Endothelial cell of hepatic sinusoid (primary cell): ENCODE measurements at regions not wholly inside any gene's neighbourhood (a gene's known extent, or its start where the extent isn't known, plus 50 kb on each side); places are given as distances from the start of the nearest gene placed in this dataset.

Experiments
- in situ Hi-C: cut with HindIII; loops from 2 replicates; pipeline ENCODE4 v1.10.0; 2017; ENCODE audit warnings: low sequenced_read_pairs

DNA sequence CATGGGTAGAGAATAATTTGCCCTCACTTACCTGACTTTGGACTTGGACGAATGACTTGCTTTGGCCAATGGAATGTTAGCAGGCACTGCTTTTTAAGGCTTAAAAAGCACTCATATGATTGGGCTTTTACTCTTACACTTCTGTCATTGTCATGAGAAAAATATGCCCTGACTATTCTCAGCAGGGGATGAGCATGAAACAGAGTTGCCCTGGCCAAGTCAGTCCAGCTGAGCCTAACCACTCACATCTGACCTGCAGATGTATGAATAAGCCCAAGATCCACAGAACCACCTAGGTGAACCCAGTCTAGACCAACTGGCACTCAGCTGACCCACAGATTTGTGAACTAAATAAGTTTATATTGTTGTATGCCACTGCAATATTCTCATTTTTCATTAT lies 573.5 kb downstream of the TNS3 start:
- in situ Hi-C loops, result no loop called here

DNA sequence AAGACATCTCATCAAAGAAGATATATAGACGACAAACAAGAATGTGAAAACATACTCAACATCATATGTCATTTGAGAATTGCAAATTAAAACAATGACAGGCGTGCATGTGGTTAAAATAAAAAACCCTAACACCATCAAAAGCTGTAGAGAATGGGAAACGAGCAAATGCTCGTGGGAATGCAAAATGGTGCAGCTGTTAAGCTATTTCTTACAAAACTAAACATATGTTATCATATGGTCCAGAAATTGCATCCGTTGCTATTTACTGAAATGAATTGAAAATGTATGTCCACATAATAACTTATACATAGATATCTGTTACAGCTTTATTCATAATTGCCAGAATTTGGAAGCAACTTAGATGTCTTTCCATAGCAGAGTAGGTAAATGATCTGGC lies 574.4 kb downstream of the TNS3 start:
- in situ Hi-C loops, result no loop called here

DNA sequence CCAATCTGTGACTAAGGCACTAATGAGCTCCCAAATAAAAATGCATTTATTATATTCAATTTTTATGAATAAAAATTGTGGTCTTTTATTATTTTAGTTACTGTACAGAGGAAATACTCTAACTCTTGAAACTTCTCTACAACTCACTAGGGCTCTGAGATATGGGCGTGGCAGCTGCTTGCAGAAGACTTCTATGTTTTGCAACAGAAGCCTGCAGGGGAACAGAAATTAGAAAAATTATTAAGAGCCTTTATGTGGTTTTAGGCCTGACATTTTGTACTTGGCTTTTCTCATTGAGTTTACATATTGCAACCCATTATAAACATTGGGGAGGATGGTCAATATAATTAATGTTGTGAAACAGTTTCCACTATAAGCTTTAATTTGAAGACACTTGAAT lies 581.4 kb downstream of the TNS3 start:
- in situ Hi-C loops, result no loop called here

DNA sequence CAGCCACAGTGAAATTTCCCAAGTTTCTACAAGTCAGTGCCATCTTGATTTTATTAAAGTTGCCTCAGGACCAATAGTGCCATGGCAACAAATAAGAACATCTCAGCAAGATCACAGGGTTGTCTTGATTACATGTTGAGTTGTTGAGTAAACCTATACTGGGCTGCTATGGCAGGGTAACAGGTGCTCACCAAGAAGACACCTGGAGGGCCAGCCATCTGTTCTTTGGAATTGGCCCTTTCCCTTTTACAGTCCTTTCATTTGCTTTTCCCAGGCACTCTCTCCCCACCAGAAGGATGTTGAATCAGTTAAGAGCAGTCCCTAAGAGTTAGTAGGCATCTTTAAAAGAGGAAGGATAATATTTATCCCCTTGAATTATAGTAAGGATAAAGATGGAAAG lies 582.0 kb downstream of the TNS3 start:
- in situ Hi-C loops, result no loop called here

DNA sequence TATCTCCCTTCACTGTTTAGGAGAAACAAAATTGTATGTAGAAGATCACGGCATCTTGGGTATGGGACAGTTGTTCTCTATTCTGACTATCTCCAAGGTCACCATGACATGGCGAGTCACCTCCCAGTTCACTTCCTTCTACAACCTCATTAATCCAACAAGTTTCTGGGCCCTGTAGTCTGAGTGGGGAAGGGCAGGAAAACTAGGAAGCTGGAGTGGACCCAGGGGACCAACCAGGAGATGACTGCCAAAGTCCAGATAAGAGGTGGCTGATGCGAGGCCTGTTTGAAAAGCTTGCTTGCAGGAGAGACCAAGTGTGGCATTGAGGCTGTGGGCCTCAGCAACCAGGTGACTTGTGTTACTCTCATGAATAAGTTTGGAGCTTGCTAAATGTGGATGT lies 584.9 kb downstream of the TNS3 start:
- in situ Hi-C loops, result no loop called here

DNA sequence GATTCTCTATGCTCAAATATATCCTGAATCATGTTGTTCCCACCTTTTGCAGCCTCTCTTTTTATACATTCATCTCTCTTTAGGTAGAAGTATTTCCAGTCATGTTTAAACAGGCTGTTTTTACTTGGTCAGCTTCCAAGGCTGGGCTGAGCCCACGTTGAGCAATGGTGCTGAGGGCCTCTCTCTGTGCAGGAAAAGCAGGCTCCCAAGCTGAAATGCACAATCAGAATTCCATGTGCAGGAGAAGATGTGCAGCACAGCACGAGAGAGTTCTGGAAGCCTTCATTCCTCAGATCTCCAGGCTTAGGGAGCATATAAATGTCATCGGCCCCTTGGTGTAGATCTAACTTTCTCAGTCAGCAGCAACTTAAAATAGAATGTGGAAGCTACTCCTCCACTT lies 588.5 kb downstream of the TNS3 start:
- in situ Hi-C loops, result no loop called here

DNA sequence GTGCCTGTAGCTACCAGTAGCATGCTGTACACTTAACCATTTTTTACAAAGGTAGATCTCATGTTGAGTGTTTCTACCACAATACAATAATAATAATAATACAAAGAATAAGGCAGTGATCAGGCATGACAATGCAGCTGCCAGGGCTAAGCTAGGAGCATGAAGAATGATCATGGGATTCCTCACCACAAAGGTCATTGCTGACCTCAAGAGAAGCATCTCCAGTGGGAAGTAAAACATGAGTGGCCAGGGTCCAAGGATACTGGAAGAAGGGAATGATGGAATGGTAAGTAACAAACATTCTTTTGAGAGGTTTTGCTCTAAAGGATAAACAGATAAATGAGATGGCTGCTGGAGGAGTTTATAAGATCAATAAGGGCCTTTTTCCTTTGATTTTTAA lies 591.1 kb downstream of the TNS3 start:
- in situ Hi-C loops, result no loop called here

DNA sequence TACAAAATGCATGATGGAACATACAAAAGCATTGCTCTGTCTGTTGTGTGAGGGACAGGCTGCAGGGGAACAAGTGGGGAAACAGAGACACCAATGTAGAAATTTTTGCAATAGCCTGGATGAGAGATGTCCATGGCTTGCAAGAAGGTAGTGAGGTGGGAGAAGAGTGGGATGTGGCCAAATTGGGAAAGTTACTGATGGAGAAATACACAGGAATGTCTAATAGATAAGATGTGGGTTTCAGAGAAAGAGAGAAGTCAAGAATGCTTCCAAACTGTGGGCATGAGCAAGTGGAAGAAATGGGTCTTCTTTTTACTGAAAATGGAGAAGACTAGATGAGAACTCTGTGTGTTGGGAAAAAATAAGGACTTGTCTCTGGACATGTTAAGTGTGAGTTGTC lies 592.7 kb downstream of the TNS3 start:
- in situ Hi-C loops, result no loop called here

DNA sequence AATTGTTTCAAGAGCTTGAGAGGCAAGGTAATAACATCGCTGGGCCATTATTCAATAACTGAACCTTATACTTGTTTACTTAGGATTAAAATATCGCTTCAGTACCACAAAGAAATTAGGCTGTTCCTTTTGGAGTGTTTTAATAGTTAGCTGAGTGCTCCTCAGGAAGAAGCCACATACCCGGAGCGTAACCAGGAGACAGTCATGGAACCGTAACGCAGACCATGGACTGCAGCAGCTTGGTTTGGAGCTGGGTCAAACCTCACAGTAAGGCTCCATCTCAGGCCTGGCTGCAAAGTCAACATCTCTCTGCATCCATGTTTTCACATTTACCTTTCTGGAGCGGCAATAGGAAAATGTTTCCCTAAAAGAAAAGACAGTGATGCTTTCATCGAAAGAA lies 599.0 kb downstream of the TNS3 start:
- in situ Hi-C loops, result no loop called here

DNA sequence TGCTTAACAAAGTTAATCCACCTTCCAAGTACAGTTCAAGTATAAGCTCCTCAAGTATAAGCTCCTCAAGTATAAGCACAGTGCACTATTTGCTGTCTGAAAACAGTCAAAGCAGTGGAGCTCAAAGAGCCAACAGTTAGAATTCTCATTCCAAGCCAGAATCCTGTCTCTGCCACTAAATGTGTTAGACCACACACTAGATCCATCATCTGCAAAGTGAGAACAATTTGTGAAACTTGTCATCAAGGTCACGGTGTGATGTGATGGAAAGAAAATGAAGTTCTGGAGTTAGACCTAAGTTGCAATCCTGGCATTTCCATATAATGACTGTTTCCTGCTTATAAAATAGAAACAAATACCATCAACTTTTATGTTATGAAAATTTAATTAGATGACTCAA lies 602.5 kb downstream of the TNS3 start:
- in situ Hi-C loops, result no loop called here

DNA sequence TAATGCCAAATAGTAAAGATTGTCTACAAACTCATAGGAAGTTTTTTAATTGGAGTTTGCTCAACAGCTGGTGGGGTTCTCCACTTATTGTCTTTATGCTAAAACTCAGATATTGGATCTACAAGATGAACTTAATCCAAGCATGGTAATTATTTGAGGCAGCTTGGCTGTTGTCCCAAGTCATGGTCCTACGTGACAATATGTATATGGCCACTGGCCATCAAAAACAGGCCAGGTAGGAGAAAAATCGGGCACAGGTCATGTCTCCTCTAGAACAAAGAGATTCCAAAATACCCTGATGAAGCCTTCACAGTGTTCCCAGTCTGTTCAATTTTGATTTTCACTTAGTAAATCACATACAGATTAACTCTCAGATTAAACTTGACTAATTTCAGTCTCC lies 606.4 kb downstream of the TNS3 start:
- in situ Hi-C loops, result no loop called here

DNA sequence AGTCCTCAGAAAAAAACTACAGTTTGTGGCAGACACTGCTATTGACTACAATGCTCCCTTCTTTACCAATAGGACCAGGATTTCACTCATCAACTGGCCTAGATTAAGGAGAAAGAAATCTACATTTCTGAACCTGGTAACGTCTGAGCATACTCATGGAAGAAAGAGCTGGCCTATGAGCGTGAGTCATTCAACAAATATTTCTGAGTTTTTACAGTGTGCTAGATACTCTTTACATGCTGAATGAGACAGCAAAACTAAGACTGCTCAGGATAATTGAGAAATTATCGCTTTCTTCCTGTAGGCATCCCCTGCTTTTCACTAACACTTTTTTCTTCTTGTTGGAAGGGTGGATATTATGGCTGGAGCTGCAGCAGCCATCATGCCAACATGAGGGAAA lies 609.7 kb downstream of the TNS3 start:
- in situ Hi-C loops, result no loop called here

DNA sequence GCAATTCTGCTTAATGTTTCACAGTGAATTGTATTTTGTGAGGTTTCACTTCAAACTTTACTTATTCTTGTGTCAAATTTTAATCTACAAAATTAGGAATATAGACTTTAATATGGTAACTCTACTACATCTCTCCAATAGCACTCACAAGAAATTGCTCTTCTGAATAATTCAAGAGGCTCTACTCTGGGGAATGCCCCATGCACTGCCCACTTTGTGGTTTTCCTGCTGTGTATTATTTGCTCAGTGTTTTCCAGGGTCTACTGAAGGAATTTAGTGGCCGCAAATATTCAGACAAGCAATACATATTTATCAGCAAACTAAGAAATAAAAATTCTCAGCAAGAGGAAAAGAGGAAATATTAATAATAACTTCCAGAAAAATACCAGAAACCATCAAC lies 611.4 kb downstream of the TNS3 start:
- in situ Hi-C loops, result no loop called here

DNA sequence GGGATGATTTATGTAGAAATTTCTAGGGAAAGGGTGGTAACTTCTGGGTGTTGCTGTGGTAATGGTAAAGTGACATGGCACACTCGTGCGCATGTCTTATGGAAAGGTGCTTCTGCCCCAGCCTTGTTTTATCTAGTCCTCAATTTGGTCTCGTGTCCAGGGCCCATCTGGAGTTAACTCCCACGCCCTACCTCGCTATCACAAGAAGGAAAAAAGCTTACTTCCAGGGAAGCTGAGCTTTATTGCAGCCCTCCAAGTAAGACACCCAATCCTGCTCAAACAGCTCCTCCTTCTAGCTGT lies 611.8 kb downstream of the TNS3 start:
- in situ Hi-C loops, result no loop called here

DNA sequence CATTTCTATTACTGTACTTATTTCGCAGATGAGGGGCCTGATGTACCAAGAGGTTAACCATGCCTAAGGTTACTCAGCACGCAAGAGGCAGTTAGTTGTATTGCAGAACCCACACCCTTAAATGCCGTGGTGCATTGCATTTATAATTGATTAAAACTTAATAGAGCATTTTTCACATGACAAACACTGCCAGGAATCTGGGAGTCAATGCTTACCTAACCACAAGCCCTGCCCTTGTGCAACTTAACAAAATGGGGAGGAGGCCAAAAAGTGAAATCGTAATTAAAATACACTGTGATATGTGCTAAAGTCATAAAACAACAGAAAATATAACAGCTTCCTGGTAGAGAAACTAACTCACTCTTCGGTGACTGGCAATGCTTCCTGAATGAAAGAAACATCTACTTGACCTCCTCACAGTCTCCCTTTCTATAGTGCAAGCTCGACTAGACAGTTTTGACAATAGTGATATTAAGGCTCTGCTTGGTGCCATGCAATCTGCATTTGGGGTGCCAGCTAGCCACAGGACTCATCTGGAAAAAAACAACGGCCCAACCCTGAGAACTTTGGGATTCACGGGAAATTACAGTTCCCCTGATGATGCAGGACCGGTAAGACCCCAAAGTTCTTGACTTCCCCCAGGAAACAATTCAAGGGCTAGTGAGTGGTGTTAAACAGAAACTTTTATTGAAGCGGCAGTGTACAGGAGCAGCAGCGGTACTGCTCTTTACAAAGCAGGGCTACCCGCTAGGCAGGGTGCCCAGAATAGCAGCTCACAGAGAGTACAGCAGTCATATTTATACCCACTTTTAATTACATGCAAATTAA lies 612.4 kb downstream of the TNS3 start:
- in situ Hi-C loops, result no loop called here

DNA sequence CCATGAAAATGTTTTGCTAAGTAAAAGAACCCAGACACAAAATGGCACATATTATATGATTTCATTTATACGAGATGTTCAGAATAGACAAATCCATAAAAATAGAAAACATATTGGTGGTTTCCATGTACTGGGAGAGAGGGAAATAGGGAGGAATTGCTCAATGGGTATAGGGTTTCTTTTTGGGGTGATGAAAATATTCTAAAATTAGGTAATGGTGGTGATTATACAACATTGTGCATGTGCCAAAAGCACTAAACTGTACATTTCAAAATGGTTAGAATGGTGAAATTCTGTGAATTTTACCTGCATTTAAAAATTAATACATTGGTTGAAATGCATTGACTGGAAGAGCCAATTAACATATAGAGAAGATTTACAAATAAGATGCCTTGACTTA lies 613.9 kb downstream of the TNS3 start:
- in situ Hi-C loops, result no loop called here

DNA sequence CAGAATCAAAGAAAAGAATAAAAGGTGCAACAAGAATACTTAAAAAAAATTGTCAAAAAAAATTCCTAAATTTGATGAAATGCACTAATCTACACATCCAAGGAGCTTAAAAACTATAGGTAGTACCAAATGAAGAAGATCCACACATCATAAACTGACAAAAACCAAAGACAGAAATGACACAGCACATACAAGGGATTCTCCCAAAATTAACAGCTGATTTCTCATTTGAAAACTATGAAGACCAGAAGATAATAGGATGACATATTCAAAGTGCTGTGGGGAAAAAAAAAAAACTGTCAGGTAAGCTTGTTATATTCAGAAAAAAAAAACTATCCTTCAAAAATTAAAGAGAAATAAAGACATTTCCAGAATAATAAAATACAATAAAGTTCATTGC lies 618.2 kb downstream of the TNS3 start:
- in situ Hi-C loops, result no loop called here

DNA sequence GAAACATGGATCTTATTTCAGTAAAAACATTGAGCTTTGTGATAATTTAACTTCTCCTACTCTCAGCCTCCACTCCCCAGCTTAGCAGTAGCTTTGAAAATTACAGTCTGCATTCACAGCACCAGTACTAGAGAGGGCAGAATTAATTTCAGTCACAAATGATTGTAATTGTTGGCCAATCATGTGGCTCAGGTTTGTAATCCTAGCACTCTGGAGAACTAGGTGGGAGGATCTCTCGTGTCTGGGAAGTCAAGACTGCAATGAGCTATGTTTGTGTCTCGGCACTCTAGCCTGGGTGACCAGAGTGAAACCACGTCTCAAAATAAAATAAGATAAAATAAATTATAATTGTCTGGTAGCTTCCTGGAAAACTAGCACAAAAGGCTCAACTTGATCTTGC lies 620.9 kb downstream of the TNS3 start:
- in situ Hi-C loops, result no loop called here

DNA sequence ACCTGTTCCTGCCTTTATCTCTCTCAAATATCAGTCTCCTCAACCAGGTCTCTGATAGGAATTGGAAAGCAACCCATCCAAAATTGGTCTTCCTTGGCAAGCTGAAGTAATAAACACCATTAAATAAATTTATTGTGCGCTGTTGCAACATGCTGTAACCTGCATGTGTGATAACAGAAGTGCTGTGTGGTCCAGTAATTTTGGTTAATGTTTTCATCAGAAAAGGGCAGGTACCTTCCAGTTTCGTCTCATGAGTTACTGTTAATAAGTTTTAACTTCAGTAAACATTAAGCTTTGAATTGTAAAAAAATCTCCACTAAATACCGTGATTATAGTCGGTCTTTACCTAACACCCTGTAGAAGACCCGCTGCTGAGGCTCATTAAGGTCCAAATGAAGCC lies 624.7 kb downstream of the TNS3 start:
- in situ Hi-C loops, result no loop called here

DNA sequence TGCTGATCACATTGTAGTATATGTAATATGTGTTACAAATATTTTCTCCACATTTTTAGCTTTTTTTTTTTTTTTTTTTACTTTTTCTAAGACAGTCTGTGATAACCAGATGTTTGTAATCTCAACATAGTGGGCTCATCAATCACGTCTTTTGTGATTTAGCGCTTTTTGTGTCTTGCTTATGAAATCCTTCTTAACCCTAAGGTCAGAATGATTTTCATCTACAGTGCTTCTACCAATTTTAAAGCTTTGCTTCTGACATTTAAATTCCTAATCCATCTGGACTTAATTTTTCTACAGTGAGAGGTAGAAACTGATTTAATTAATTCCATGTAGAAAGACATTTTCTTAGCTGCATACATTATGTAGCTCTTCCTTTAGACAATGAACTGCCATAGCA lies 626.4 kb downstream of the TNS3 start:
- in situ Hi-C loops, result no loop called here

DNA sequence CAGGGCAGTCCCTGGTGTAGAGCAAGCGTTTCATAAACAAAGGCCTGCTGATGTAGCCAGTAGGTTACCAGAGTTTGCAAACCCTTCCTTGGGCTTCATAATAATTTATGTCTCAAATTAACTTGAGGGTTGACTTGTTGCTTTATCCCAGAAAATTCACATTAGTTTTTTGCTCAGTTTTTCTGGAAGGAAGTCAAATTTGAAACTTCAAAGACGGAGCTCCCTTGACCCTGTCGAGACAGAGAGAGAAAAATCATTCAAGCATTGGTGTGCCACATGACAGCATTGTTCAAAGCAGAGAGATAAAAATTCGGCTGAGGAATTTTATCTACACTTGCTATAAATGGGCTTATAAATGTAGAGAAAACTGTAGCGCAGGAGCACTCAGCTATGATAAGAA lies 627.7 kb downstream of the TNS3 start:
- in situ Hi-C loops, result no loop called here

DNA sequence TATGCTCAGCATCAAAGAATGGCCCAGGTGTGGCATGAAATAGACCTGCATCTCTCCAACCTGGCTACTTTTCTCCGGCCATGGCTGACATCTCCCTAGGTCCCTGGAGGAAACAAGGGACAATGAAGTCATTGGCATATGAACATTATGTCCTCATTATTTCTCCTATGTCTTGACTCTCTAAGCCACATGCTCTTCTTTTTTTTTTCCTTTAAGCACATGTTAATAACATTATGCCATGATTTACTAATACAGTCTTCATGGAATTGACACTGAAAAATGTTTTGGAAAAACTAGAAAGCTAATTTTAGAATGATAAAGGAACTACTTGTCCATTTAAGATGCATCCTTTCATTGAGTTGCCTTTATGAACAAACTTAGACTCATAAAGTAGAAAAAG lies 628.9 kb downstream of the TNS3 start:
- in situ Hi-C loops, result no loop called here

DNA sequence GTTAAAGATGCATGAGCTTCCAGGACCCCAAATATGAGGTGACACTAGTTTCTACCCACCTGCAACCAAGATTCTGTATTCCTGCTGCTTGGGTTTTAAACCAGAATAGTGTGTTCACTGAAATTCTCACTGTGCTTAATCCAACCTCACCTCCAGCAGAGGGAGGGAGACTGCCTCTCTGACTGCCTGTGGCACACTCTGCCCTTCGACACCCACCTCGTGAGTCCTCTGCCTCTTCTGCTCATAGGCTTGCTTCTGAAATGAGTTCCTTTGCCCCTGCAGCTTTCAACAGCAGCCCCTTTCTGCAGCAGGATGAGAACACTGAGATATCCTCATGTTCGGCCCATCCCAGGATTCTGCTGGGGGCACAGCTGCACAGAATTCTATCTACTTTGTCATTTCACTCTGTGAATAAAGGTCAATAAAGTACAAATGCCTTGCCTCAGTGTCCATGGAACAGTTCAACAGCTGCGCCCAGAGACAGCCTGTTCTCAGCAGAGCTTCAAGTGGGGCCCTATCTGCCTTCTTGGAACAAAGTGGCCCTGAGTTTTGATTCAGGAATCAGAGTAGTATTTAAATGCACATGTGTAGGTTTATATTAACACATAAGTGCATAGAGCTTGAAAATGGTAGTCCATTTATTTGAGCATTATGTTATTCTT lies 632.5 kb downstream of the TNS3 start:
- in situ Hi-C loops, result no loop called here
